Ammon's horn (tissue), 1 donor: ENCODE measurements at regions not wholly inside any gene's neighbourhood (a gene's known extent, or its start where the extent isn't known, plus 50 kb on each side); places are given as distances from the start of the nearest gene placed in this dataset.

Experiments used
- DNase-seq: peaks from one replicate; pipeline ENCODE4 v3.0.0-alpha.2; 2016; ENCODE audit warnings: low spot score

GRCh38 chr4:20353646-20354045 lies 101.9 kb downstream of the SLIT2 start:
- DNase-seq = no peak

- DNase-seq = no peak
Measured at GRCh38 chr4:20354120-20354519, 102.4 kb downstream of the SLIT2 start.

GRCh38 chr4:20356565-20356964 lies 104.9 kb downstream of the SLIT2 start:
- peak; percentile 78 for DNase-seq

- no peak for DNase-seq
Measured at GRCh38 chr4:20358110-20358509, 106.4 kb downstream of the SLIT2 start.

- DNase-seq = no peak
Measured at GRCh38 chr4:20359692-20360091, 108.0 kb downstream of the SLIT2 start.

- DNase-seq = no peak
Measured at GRCh38 chr4:20362148-20362547, 110.4 kb downstream of the SLIT2 start.

- DNase-seq = no peak
Measured at GRCh38 chr4:20364969-20365368, 113.3 kb downstream of the SLIT2 start.

GRCh38 chr4:20367446-20367845 lies 115.7 kb downstream of the SLIT2 start:
- DNase-seq = no peak

- DNase-seq = no peak
Measured at GRCh38 chr4:20368926-20369325, 117.2 kb downstream of the SLIT2 start.

DNA sequence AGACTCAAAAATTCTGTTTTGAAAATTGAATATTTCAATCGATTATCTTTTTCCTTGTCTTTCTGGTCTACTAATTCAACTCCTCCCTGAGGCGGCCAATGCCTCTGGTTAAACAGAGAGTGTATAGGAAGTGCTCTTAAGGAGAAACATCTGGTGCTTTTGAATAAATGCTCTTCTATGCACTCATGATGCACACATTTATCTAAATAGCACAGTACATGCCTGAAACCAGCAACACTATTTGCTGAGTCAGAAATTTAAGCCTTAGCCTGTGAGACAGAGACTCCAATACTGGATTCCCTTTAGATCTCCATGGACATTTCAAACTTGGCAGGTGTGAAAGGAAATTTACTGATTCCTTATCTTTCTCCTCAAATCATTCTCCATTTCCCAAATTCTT lies 118.6 kb downstream of the SLIT2 start:
- no peak for DNase-seq

- no peak for DNase-seq
Measured at GRCh38 chr4:20376070-20376469, 124.4 kb downstream of the SLIT2 start.

DNA sequence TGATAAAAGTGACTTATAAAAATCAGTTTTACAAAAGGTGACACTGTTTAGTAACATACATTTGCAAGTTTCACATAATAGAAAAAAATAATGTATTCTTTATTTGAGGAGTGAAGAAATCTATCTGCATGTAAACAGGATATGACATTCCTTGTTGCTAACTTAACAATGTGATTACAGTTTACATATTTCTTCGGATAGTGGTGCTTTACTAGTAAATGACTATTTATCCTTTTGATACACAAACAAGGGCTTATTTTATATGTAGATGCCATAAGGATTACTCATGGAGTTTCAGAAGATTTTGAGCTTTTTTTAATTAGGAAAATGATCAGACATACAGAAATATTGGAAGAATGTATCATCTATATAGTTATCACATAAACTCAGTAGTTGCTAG lies 126.5 kb downstream of the SLIT2 start:
- DNase-seq = no peak

DNA sequence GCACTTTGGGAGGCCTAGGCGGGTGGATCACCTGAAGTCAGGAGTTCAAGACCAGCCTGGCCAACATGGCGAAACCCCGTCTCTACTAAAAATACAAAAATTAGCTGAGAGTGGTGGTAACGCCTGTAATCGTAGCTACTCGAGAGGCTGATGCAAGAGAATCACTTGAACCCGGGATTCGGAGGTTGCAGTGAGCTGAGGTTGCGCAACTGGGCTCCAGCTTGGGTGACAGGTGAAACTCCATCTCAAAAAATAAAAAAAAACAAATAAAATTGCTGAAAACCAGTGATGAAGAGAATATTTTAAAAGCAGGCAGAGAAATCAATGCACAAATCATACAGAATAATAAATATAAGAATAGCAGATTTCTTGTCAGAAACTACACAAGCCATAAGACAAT lies 129.3 kb downstream of the SLIT2 start:
- no peak for DNase-seq

DNA sequence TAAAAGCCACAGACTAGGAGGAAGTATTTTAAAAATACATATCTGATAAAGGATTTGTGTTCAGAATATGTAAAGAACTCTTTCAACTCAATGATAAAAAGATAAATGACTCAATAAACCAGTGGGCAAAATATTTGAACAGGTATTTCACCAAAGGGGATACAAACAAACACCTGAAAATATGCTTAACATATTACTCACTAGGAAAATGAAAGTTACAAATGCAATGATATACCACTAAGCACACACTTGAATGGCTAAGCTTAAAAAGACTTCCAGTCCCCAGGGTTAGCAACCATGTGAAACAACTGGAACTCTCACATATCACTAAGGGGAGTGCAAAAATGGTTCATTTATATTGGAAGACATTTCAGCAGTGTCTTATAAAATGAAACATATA lies 131.6 kb downstream of the SLIT2 start:
- no peak for DNase-seq

- no peak for DNase-seq
Measured at GRCh38 chr4:20383969-20384368, 132.3 kb downstream of the SLIT2 start.

GRCh38 chr4:20384456-20384855 lies 132.8 kb downstream of the SLIT2 start:
- DNase-seq = no peak

- no peak for DNase-seq
Measured at GRCh38 chr4:20386001-20386740, 134.5 kb downstream of the SLIT2 start.

DNA sequence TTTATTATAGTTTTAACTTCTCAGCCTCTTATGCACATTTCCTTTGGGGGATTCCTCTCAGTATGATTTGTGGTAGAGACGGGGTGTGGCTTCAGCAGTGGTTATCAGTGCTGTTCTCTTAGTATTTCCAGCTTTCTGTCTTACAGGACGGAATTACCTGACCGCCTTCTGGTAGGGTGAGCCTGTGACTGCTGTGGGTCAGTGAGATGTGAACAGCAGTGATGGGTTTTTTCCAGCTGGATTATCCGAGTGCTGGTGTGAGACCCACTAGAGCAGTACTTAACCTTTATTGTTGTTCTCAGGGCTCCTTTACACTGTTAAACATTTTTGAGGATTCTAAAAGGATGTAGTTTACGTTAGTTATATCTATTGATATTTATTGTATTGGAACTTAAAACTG lies 135.2 kb downstream of the SLIT2 start:
- no peak for DNase-seq

DNA sequence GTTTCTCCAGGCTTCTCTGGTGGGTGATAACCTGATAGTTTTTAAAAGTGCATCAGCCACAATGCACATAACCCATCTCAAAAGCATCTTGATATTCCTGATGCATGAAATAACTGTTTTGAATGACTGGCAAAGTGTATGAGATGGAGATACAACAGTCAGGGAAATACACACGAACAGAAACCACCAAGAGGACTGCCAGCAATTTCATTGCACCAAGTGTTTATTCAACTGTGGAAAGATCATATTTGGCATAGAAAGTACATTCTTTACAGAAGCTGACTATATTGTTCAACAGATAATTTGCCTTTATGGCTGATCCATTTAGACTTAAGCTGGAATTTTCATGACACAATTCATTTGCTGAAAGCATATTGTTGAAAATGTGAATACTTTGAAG lies 139.5 kb downstream of the SLIT2 start:
- DNase-seq = no peak

DNA sequence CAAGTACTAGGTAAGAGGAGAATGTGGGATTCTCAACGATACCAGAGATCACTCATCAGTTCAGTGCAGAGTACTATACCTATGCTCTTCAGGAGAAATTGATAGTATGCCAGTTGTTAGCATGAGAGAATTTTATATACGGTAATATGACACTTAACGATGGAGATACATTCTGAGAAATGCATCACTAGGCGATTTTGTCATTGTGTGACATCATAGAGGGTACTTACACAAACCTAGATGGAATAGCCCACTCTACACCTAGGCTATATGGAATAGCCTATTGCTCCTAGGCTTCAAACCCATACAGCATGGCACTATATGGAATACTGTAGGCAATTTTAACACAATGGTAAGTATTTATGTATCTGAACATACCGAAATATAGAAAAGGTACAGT lies 140.2 kb downstream of the SLIT2 start:
- no peak for DNase-seq

DNA sequence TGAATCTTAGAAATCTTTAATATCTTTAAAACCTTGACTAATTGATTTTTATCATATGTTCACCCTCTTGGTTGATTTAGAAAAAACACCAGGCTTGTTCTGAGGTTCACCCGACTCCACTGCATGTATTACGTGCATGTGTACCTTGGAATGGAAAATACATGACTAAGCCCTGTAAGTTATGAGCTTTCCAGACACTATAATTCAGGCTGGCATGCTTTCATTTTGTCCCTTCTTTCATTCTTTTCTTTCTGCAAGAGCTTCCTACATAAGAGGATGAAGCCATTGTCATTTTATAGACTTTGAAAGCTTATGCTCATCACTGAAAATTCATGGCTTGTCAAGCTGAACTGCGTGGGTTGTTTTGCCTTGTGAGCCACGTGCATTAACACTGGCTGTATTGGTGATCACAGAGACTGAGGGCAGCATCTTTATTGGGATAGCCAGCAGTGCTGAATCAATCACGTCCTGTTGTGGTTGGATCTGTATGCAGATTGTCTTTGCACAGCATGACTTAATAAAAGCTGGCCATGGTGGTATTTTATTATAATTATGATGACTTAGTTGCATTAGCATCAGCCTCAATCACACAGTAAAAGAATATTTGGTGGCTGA lies 141.9 kb downstream of the SLIT2 start:
- peak; percentile 23 for DNase-seq

GRCh38 chr4:20394512-20394911 lies 142.8 kb downstream of the SLIT2 start:
- peak; percentile 44 for DNase-seq

DNA sequence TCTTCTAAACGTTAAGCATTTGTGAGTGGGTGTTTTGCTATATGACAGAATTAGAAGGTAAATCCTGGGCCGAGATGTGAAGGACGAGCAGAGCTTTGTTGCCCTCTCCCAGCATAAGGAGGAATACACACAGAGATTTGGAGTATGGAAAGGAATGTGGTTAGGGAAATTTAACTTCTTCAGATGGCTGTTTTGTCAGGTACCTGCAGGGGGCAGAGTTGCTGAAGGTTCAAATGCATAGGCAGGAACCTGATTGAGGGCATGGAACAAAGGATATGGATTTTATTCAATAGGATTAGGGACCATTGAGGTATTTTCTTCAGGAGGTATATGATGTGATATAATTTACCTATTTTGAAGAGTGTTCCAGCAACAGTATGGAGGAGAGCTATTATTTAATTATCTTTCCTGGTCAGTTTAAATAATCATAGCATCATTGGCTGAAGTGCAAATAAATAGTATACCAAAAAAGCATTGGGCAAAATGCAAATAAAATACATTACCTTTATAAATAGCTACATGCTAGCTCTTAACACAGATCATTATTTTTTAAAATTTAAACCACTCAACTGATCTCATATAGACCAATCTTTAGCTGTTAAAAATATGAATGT lies 143.6 kb downstream of the SLIT2 start:
- DNase-seq = peak; percentile 50

- DNase-seq = no peak
Measured at GRCh38 chr4:20403290-20403689, 151.6 kb downstream of the SLIT2 start.
